ENCODE measurements at regions not wholly inside any gene's neighbourhood (a gene's known extent, or its start where the extent isn't known, plus 50 kb on each side); places are given as distances from the start of the nearest gene placed in this dataset.

GRCh38 chr7:31416381-31416870 lies 75.9 kb upstream of the NEUROD6 start:
- no peak for TF ChIP-seq EP300 (IDR thresholded peaks at IDR 0.05; ENCODE audit: borderline replicate concordance)
- TF ChIP-seq MAX (IDR thresholded peaks at IDR 0.05), result no peak
- TF ChIP-seq REST (IDR thresholded peaks at IDR 0.05; ENCODE audit: low read depth), result no peak
- no peak for TF ChIP-seq CEBPB (IDR thresholded peaks at IDR 0.05)
- TF ChIP-seq CREB1 (IDR thresholded peaks at IDR 0.05; ENCODE audit: low read depth), result no peak
